MM.1S (cell line): ENCODE measurements at regions not wholly inside any gene's neighbourhood (a gene's known extent, or its start where the extent isn't known, plus 50 kb on each side); places are given as distances from the start of the nearest gene placed in this dataset.

Experiments used
- EZH2 ChIP-seq: fragments of 300-600 bp; sonication (generic); optimal IDR thresholded peaks from 2 replicates; pipeline ENCODE3; 2017; ENCODE audit warnings: low read depth, mild to moderate bottlenecking, antibody characterized with exemption, low read length, mixed read lengths
- TF ChIP-seq, protein P1 (sequence below): fragments of 300-600 bp; sonication (generic); IDR thresholded peaks from 2 replicates; pipeline ENCODE4 v1.5.1; 2016; ENCODE audit warnings: antibody characterized with exemption, low read length, mixed read lengths

DNA sequence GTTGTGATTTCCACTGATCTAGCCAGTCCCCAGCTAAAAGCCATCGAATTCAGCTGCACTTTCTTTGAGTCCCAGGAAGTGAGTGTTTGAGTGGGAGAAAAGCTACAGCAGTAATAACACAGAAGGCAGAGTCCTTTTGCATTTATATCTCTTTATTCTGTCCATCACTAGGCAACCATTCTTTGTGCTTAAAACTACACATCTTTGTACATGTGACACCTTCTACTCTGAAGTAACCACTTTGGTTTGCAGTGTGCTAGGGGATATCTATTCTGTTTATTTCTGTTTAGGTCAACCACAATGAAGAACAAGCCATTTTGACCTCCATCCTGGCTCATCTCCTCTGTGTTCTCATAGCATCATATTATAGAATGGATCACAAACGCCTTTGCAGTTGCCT is 226.0 kb upstream of the SERP2 start:
- TF ChIP-seq, protein P1, sequence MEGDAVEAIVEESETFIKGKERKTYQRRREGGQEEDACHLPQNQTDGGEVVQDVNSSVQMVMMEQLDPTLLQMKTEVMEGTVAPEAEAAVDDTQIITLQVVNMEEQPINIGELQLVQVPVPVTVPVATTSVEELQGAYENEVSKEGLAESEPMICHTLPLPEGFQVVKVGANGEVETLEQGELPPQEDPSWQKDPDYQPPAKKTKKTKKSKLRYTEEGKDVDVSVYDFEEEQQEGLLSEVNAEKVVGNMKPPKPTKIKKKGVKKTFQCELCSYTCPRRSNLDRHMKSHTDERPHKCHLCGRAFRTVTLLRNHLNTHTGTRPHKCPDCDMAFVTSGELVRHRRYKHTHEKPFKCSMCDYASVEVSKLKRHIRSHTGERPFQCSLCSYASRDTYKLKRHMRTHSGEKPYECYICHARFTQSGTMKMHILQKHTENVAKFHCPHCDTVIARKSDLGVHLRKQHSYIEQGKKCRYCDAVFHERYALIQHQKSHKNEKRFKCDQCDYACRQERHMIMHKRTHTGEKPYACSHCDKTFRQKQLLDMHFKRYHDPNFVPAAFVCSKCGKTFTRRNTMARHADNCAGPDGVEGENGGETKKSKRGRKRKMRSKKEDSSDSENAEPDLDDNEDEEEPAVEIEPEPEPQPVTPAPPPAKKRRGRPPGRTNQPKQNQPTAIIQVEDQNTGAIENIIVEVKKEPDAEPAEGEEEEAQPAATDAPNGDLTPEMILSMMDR = no peak
- no peak for TF ChIP-seq EZH2
